Neural crest cell (in vitro differentiated cells): ENCODE measurements at regions not wholly inside any gene's neighbourhood (a gene's known extent, or its start where the extent isn't known, plus 50 kb on each side); places are given as distances from the start of the nearest gene placed in this dataset.

Experiments
- DNase-seq: peaks from one replicate; pipeline ENCODE4 v3.0.0; 2021; ENCODE audit warnings: low read depth, mixed read lengths, low spot score
- H3K27ac Mint-ChIP-seq: one replicate; pipeline ENCODE4 v1.8.0; 2021; ENCODE audit warnings: mild to moderate bottlenecking, mixed read lengths; ENCODE audit not compliant: unreplicated experiment
- H3K27me3 Mint-ChIP-seq: 2 replicates; pipeline ENCODE4 v1.8.0; 2021; ENCODE audit warnings: low read depth, mild to moderate bottlenecking, mixed read lengths
- H3K36me3 Mint-ChIP-seq: 2 replicates; pipeline ENCODE4 v1.8.0; 2021; ENCODE audit warnings: low read depth, mild to moderate bottlenecking, mixed read lengths
- H3K4me1 Mint-ChIP-seq: 2 replicates; pipeline ENCODE4 v1.8.0; 2021; ENCODE audit warnings: mixed read lengths
- H3K4me3 Mint-ChIP-seq: one replicate; pipeline ENCODE4 v1.8.0; 2021; ENCODE audit warnings: mild to moderate bottlenecking, mixed read lengths
- H3K9me3 Mint-ChIP-seq: 2 replicates; pipeline ENCODE4 v1.8.0; 2021; ENCODE audit warnings: mixed read lengths
- CTCF ChIP-seq: fragments of 200-600 bp; sonication (generic); conservative IDR thresholded peaks from 2 replicates; pipeline ENCODE4 v1.5.0; 2021; ENCODE audit warnings: antibody characterized with exemption, mild to moderate bottlenecking

DNA sequence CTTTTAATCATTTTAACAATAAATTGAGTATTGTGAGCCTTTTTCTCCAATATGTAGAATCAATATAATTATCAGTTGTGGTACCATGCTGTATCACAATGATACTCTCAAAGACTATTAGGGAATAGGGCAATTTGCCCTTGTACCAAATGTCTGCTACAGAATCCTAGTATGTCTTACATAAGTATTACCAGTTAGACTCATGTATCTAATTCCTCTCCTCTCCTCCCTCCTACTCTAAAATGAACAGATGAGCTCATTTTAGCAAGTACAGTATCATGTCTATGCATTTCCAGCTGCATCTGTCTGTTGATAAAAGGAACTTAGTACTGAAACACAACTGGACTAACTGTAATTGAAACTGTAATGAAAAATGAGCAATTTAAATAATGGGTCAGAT is 124.3 kb upstream of the ATP11B start:
- Mint-ChIP-seq H3K4me1 (peaks cover 9% of the 10 kb centered on the region), H3K27me3 (no peaks in the 10 kb centered on the region), H3K4me3 (no peak overlapping the region), H3K27ac (no peak overlapping the region), H3K36me3 (no peaks in the 10 kb centered on the region), H3K9me3 (peaks cover 4% of the 10 kb centered on the region)
- DNase-seq, result no peak
- TF ChIP-seq CTCF, result no peak

- H3K9me3 Mint-ChIP-seq, result peaks cover 4% of the 10 kb centered on the region
- H3K4me3 Mint-ChIP-seq, result no peak overlapping the region
- peaks cover 9% of the 10 kb centered on the region for H3K4me1 Mint-ChIP-seq
- no peak for DNase-seq
- no peaks in the 10 kb centered on the region for H3K36me3 Mint-ChIP-seq
- no peak for TF ChIP-seq CTCF
- H3K27me3 Mint-ChIP-seq, result no peaks in the 10 kb centered on the region
- no peak overlapping the region for H3K27ac Mint-ChIP-seq
Measured at GRCh38 chr3:182671541-182671940, 121.8 kb upstream of the ATP11B start.

- TF ChIP-seq CTCF, result no peak
- DNase-seq, result no peak
- H3K4me1 Mint-ChIP-seq, result peaks cover 9% of the 10 kb centered on the region
- H3K36me3 Mint-ChIP-seq, result no peaks in the 10 kb centered on the region
- H3K9me3 Mint-ChIP-seq, result peaks cover 4% of the 10 kb centered on the region
- no peak overlapping the region for H3K4me3 Mint-ChIP-seq
- no peak overlapping the region for H3K27ac Mint-ChIP-seq
- H3K27me3 Mint-ChIP-seq, result no peaks in the 10 kb centered on the region
Measured at GRCh38 chr3:182671942-182672341, 121.4 kb upstream of the ATP11B start.

- Mint-ChIP-seq H3K4me1 (peaks cover 9% of the 10 kb centered on the region), H3K9me3 (peaks cover 4% of the 10 kb centered on the region), H3K27ac (no peak overlapping the region), H3K27me3 (no peaks in the 10 kb centered on the region), H3K4me3 (no peak overlapping the region), H3K36me3 (no peaks in the 10 kb centered on the region)
- no peak for DNase-seq
- TF ChIP-seq CTCF, result no peak
Measured at GRCh38 chr3:182673336-182673735, 120.0 kb upstream of the ATP11B start.

- peak overlapping the region; percentile 76 for H3K4me3 Mint-ChIP-seq
- H3K9me3 Mint-ChIP-seq, result no peaks in the 10 kb centered on the region
- H3K27me3 Mint-ChIP-seq, result peaks cover 4% of the 10 kb centered on the region
- DNase-seq, result peak; percentile 68
- TF ChIP-seq CTCF, result peak; percentile 58
- no peaks in the 10 kb centered on the region for H3K36me3 Mint-ChIP-seq
- peaks cover 9% of the 10 kb centered on the region for H3K4me1 Mint-ChIP-seq
- H3K27ac Mint-ChIP-seq, result peak overlapping the region; percentile 95
Measured at GRCh38 chr3:182682263-182683241, 110.8 kb upstream of the ATP11B start.
